ENCODE measurements at regions not wholly inside any gene's neighbourhood (a gene's known extent, or its start where the extent isn't known, plus 50 kb on each side); places are given as distances from the start of the nearest gene placed in this dataset.

DNA sequence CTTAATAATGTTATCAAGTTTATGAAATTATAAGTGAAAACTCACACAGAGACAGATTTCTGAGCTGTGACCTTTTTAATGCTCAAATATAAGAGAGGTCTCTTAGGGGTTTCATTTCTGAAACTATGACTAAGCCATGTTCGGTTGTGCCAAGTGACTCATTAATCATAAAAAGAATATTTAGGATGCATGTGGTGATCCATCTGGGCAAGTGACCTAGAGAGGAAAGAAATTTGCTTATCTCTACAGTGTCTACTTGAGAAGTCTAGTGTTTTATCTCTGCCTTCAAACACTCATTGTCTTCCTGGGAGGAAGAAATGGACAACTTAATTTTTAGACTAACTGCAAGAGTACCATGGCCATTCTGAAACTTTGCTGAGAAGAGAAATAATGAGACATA, 545.3 kb upstream of the GRID2 start:
- no peak for TF ChIP-seq CTCF (optimal IDR thresholded peaks at IDR 0.05 in 1 of 3, IDR thresholded peaks at IDR 0.05 in 1 of 3, conservative IDR thresholded peaks at IDR 0.05 in 1 of 3; ENCODE audit: extremely low read depth in 1 of 3, insufficient read depth in 2 of 3, low read length in 3 of 3)
- no peak for TF ChIP-seq EZH2 (IDR thresholded peaks at IDR 0.05; ENCODE audit: low read length)
- H3K79me2 ChIP-seq (ENCODE audit: control insufficient read depth, insufficient read depth, low read length) = no peaks in the 10 kb centered on the region
- dilution Hi-C loops (cut with MboI; ENCODE audit: extremely low pct_ligation_motif_present, low sequenced_read_pairs) = no loop called here
- no peaks in the 10 kb centered on the region for H4K20me1 ChIP-seq (ENCODE audit: control insufficient read depth, extremely low read depth, insufficient read depth, low read length)
- peak; percentile 1 for DNase-seq (ENCODE audit: low read depth, low spot score)
- H3K9me1 ChIP-seq (ENCODE audit: control insufficient read depth, extremely low read depth, insufficient read depth, low read length) = no peaks in the 10 kb centered on the region
- H3K4me1 ChIP-seq (ENCODE audit: control insufficient read depth, extremely low read depth, insufficient read depth, low read length) = no peaks in the 10 kb centered on the region
- no peak overlapping the region for H3K4me2 ChIP-seq (ENCODE audit: control insufficient read depth, extremely low read depth, insufficient read depth, low read depth, low read length)
- H3K9me3 ChIP-seq (ENCODE audit: control insufficient read depth, low read depth, low read length) = no peaks in the 10 kb centered on the region
- no peak overlapping the region for H3K4me3 ChIP-seq (ENCODE audit: control insufficient read depth in 2 of 3, extremely low read depth in 1 of 3, insufficient read depth in 2 of 3, low read depth in 1 of 3, low read length in 3 of 3)
- no peak overlapping the region for H3K9ac ChIP-seq (ENCODE audit: control insufficient read depth, extremely low read depth, insufficient read depth, low read length)
- H2AFZ ChIP-seq (ENCODE audit: control insufficient read depth, low read length) = no peak overlapping the region
- H3K36me3 ChIP-seq (ENCODE audit: control insufficient read depth in 2 of 2, extremely low read depth in 1 of 2, insufficient read depth in 2 of 2, low read length in 2 of 2) = no peaks in the 10 kb centered on the region
- H3K27me3 ChIP-seq (ENCODE audit: control insufficient read depth, extremely low read depth, insufficient read depth, low read length) = no peaks in the 10 kb centered on the region
- peak; percentile 66 for FAIRE-seq
- no peak overlapping the region for H3K27ac ChIP-seq (ENCODE audit: control insufficient read depth, insufficient read depth, low read length)

- dilution Hi-C loops (cut with MboI; ENCODE audit: extremely low pct_ligation_motif_present, low sequenced_read_pairs) = no loop called here
- Histone ChIP-seq H3K36me3 (ENCODE audit: control insufficient read depth in 2 of 2, extremely low read depth in 1 of 2, insufficient read depth in 2 of 2, low read length in 2 of 2) (no peaks in the 10 kb centered on the region), H3K27me3 (ENCODE audit: control insufficient read depth, extremely low read depth, insufficient read depth, low read length) (no peaks in the 10 kb centered on the region), H3K9me1 (ENCODE audit: control insufficient read depth, extremely low read depth, insufficient read depth, low read length) (no peaks in the 10 kb centered on the region), H3K4me2 (ENCODE audit: control insufficient read depth, extremely low read depth, insufficient read depth, low read depth, low read length) (no peak overlapping the region), H4K20me1 (ENCODE audit: control insufficient read depth, extremely low read depth, insufficient read depth, low read length) (no peaks in the 10 kb centered on the region), H3K9me3 (ENCODE audit: control insufficient read depth, low read depth, low read length) (no peaks in the 10 kb centered on the region), H3K79me2 (ENCODE audit: control insufficient read depth, insufficient read depth, low read length) (no peaks in the 10 kb centered on the region), H3K4me3 (ENCODE audit: control insufficient read depth in 2 of 3, extremely low read depth in 1 of 3, insufficient read depth in 2 of 3, low read depth in 1 of 3, low read length in 3 of 3) (no peak overlapping the region), H3K4me1 (ENCODE audit: control insufficient read depth, extremely low read depth, insufficient read depth, low read length) (no peaks in the 10 kb centered on the region), H3K27ac (ENCODE audit: control insufficient read depth, insufficient read depth, low read length) (no peak overlapping the region), H2AFZ (ENCODE audit: control insufficient read depth, low read length) (no peak overlapping the region), H3K9ac (ENCODE audit: control insufficient read depth, extremely low read depth, insufficient read depth, low read length) (no peak overlapping the region)
- no peak for FAIRE-seq
- TF ChIP-seq EZH2 (IDR thresholded peaks at IDR 0.05; ENCODE audit: low read length) = no peak
- no peak for TF ChIP-seq CTCF (optimal IDR thresholded peaks at IDR 0.05 in 1 of 3, IDR thresholded peaks at IDR 0.05 in 1 of 3, conservative IDR thresholded peaks at IDR 0.05 in 1 of 3; ENCODE audit: extremely low read depth in 1 of 3, insufficient read depth in 2 of 3, low read length in 3 of 3)
- DNase-seq (ENCODE audit: low read depth, low spot score) = no peak
Measured at GRCh38 chr4:91764085-91764484, 539.7 kb upstream of the GRID2 start.
